LHCN-M2 (cell line): ENCODE measurements at regions not wholly inside any gene's neighbourhood (a gene's known extent, or its start where the extent isn't known, plus 50 kb on each side); places are given as distances from the start of the nearest gene placed in this dataset.

ENCODE experiments used
- DNase-seq: peaks from one replicate; pipeline ENCODE4 v3.0.0-alpha.2; 2012; ENCODE audit warnings: low read depth

DNA sequence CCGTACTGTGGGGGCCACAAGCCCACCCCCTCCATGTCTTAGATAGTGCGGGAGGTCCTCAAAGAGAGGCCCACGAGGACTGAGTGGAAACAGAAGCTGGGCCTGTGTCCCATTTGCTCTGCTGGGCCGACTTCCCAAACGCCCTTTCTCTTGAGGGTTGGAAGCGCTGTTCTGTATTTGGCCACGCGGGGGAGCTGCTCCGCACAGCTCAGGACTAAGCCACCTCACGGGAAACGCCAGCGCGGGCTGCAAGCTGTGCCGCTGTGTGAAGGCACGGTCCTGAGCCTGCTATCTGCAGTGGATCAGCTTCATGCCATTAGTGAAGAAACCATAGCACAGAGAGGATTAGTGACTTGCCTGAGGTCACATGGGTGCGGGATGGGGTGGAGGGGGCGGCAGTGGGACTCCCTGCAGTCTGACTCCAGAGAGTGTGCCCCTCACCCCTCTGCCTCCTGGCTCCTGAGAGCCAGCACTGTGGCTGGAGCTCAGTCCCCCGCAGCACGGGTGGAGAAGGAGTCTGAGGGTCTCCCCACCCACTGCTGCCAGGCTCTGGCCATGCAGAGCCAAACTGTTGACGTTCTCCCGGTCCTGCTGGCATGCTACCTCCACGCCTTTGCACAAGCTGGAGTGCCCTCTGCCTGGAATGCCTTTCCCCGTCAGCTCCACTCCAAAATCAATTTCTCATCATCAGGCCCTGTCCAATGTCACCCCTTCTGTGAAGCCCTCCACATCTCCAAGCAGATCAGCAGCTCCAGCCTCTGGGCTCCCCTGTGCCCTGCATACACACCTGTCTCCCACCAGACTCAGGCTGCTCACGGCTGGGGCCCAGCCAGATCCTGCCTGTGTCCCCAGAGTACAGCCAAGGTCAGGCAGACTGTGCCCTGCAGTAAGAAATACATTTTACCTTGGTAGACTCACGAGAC is 51.5 kb upstream of the LRRC32 start:
- peak; percentile 66 for DNase-seq

DNA sequence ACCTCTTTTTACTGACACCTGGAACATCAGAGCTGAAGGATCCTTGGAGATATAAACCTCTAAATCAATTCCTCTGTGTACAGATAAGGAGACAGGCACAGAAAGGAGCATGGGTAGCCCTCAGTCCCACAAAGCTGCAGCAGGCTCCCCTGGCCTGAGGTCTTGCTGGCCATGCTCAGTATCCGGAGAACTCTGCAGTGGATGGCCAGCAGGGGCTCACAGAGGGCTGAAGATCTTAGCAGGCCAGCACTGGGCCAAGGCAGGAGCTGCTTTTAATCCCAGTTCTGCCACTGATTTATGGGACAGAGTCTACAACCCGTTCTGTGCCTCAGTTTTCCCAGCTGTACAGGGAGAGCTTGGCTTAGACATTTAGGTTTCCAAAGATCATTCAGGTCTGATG is 52.6 kb upstream of the LRRC32 start:
- no peak for DNase-seq

- DNase-seq: no peak
Observed at GRCh38 chr11:76723548-76723947, 53.0 kb upstream of the LRRC32 start.

DNA sequence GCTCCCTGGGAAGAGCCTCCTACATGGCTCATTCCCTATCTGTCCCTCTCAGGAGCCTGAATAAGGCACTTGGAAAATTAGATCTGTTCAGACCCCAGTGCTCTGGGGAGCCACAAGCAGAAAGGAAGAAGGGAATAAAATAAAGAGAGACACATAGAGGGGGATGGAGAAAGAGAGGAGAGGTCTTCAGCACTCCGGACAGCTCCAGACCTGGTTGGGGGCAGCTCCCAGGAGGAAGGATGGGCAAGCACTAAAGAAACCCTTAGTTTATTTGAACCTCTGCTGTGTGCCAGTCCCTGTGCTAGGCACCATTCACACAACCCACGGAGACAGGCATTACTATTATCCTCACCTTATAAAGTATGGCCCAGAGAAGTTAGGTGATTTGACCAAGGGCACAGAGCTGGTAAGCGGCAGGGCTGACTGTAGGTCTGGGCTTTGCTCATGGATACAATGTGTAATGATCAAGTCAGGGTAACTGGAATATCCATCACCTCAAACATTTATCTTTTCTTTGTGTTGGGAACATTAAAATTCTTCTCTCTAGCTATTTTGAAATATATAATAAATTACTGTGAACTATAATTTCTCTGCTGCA is 53.7 kb upstream of the LRRC32 start:
- no peak for DNase-seq

GRCh38 chr11:76728227-76728626 is 54.9 kb upstream of the TSKU start:
- DNase-seq: no peak

DNA sequence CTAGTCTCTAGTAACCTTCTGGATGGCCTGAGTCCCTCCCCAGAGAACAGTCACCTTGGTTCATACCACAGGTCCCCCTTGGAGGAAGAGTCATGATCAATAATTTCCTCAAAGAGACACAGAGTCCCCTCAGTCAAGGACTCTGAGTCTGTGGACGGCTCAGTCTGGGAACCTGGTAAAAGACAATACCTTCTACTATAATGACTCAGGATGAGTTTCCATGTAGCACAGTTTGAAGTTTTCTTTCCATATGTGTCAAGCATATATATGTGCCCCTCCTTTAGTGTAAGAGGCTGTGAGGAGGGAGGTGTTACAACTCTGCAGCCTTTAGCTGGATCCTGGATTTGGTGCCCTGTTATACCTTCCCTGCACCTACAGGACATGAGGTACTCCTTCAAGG is 54.4 kb upstream of the TSKU start:
- no peak for DNase-seq

GRCh38 chr11:76729214-76729613 is 53.9 kb upstream of the TSKU start:
- DNase-seq: no peak

GRCh38 chr11:76730887-76731565 is 52.1 kb upstream of the TSKU start:
- no peak for DNase-seq

GRCh38 chr11:76732643-76733042 is 50.5 kb upstream of the TSKU start:
- no peak for DNase-seq
